CD4-positive, alpha-beta T cell treated with Interferon gamma for 1 hour (primary cell): ENCODE measurements at regions not wholly inside any gene's neighbourhood (a gene's known extent, or its start where the extent isn't known, plus 50 kb on each side); places are given as distances from the start of the nearest gene placed in this dataset.

Experiments
- DNase-seq: peaks from one replicate; pipeline ENCODE4 v3.0.0-alpha.2; 2020

DNA sequence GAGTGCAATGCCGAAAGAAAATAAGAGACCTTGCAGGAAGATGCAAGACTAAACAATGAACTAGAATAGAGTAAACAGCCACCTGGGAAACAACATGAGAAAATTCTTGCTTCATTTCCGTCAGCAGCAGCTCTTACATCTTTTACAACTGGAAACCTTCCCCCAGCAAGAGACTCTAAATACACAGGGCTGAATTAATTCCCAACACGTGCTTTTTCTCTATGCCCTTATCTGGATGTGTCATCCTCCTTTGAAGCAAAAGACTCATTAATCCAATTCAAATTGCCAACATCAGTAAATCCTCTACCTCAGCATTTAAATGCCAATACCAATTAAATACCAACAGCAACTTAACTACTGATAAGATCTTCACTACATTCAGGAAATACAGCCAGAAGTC, 99.0 kb upstream of the PDE1C start:
- no peak for DNase-seq

DNA sequence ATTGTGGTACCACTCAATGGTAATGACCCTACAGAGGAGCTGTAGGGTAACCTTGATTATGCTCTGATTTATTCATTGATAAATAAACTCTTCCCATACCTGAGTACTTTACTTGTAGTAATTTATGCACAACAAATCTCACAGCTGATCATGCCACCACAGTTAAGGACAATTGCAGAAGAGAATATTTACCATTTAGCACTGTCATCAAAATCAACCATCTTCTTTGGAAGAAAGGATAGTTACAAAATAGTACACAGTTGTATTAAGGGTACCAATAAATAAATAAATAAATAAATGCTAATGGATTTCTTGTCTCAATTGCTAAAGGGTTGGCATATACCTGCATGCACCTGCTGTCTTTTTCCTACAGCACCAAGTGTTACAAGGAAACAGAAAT, 97.6 kb upstream of the PDE1C start:
- no peak for DNase-seq

DNA sequence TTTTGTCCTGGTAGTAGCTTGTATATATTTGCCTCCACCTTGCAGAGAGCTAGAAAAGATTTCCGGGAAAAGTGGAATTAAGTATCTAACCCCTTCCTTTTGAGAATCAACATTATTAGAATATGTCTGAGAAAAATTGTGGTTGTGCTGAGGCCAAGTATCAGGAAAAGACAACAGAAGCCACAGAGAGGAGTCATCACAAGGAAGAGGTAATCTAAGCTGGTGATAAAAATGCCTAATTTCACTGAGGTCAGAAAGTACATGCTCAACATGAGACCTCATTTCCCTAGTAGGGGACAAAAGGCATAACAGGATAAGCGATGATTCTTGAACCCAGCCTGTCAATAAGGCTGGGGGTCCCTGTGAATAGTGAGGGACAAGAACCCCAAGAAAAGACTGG, 97.0 kb upstream of the PDE1C start:
- no peak for DNase-seq

DNA sequence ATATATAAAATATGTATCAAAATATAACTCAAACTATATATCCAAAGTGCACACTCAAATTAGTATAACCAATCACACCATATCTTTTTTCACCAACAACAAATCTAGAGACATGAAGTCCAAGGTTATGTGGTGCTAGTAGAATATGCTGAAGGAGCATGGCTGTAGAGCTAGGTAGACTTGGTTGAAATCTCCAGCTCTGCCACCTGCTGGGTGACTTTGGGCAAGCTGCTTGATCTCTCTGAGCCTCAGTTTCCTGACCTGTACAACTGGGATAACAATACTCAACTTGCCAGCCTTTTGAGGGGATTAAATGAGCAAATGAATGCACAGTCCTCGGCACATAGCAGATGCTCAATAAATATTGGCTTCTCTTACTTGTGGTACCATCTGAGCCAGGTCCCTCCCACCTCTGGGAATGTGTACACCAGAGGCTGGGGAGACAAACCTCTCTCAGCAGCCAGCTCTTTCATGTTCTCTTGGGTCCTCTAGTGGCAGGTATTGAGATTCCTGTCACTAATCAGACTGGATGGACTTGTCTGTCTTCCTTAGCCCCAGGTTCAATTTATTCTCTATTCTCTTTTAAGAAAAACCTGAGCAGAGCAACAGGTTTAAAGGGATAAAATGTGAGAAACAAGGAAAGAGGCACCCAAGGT, 94.3 kb upstream of the PDE1C start:
- DNase-seq: no peak

DNA sequence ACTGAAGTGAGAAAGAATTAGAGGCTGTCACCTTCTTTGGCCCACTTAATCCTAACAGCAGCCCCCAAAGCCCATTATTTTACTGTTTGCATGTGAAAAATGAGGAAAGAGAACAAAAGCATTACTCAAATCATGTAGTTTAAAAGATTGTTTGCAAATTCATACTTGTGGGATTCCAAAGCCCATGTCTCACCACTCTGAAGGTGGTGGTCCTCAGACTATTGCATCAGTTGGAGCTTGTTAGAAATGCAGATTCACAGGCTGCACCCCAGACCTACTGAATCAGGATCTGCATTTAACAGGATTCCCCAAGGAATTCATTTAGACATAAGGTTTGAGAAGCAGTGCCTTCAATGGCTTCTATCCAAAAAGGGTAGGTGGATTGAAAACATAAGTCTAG, 93.7 kb upstream of the PDE1C start:
- DNase-seq: no peak

DNA sequence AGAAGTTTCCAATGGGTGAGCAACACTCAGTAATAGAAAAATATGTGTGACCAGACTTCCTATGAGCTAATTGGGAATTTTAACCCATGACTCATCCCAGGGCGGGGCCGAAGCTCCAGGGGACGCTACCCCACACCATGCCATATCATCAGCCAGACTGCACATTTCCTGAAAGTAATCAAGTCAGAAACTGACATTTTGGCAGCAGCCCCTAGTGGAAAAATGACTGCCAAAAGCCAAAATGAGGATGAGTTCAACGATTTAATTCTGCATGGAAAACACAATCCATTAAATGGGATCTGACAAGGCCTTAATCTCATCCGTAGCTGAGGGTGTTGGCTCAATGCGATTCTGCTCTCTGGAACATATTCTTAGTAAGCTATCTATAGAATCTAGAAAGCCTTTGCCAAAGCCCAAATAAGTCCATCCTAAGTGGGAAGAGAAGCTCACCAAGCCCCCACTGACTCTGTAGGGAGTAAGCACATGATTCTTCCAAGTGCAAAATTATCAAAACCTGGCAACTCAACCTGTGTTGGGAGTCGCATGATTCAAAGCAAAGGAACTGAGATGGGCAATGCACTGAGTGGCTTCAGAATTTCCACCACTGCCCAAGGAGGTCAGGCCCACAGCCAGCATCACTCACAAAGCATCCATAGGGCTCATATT, 93.1 kb upstream of the PDE1C start:
- no peak for DNase-seq

DNA sequence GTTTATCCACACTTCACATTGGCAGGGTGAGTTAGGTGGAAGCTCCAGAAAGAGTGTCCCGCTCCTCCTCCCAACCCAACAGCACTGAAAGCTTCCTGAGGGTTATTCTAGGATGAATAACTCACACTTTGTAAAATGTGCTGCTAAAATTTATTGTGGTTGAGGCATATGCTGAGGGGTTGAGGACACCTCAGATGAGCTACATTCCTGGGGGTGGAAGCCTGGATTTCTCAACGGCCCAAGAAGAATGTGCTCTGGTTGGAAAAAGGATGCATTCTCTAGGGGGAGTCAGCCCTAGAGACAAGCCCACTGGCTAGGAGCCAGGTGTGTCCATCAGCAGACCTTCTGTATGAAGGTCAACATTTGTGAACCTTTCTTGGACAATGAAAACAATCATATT, 91.5 kb upstream of the PDE1C start:
- DNase-seq: no peak

DNA sequence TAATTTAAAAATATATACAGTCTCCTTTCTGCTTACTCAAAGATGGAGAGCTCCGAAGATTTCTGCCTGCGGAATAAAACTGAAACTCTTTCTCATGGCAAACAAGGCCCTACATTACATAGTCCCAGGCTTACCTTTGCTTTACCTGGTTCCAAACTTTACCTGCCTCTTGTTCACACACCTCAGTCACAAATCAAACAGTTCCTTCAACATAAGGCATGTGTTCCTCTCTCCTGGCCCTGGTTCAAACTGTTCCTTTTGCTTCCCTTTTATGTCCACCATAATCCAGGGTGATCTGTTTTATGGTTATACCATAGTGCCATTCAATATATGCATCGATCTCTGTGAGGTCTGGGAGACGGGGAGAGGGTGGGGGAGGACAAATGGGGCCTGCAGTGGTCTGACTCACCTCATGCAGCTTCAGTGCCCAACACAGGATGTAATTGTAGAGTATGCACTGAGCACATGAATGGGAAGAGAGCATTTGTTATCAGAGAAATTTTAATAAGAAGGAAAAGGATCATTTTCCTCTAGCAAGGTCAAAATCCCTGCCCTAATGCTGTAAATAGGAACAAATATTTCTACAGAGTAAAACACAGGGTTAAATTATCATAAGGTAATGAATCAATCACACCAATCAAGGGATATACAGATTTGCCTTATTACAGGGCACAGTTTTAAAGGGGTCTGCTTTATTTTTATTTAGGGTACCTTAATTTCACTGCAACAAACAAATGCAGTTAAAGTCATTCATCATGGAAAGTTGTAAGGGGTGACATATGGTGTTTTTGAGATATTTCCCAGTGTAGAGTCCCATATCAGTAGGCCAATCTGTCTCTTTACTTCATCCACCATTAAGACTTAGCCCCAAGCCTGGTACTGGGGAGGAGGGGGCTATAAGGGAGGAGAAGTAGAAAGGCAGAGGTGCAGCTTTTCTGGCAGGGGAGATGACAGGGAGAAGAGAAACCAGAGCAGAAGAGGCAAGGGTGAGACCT, 88.8 kb upstream of the PDE1C start:
- no peak for DNase-seq

DNA sequence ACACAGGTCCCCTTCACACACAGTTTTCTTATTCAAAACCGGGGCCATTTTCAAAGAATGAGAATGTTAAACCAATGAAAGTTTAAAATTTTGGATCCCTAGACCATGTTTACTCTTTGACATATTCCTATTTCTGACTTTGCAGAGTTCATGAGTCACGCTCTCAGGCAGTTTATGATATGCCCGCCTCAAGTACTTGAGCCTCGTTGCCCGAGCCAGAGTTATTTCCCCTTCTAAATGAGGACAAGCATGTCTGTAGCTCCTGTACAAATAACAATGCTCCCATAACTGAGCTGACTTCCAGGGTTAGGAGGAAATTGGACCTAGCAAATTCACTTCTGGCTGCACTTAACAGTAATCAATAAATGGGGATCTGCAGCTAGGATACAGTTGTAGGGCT, 87.9 kb upstream of the PDE1C start:
- DNase-seq: no peak

DNA sequence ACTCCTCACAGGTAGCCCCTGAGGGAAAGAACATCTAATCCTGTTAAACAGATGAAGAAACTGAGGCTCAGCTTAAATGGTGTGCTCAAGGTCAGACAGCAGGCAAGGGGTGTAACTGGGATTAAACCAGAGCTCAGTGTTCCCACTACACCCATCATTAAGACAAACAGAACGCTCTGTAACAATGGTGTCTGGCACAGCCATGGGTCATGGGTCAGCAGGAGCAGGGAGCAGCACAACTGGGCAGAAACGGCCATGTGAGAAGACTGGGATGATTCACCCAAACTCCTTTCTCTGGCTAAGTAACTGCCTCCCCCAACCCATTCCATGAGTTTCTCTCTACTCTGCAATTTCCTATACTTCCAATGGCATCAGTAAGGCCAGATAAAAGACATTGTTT, 85.5 kb upstream of the PDE1C start:
- no peak for DNase-seq

DNA sequence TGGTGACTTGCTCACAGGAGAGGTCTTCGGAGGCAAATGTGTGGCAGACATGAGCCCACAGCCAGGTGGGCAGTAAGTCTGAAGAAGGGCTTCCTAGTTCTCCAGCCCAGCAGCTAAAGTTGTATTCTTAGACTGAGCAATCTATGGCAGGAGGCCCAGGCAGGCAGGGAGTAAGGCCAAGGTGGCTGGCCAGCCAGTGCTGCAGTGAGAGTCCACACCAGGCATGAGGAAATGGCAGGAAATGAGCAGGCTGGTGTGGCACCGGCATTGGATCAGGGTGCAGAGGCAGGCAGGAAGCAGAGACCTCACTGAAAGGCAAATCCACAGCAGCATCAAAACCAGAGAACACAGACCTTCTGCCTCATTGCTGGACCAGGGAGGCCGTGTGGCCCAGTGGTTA, 84.6 kb upstream of the PDE1C start:
- no peak for DNase-seq

DNA sequence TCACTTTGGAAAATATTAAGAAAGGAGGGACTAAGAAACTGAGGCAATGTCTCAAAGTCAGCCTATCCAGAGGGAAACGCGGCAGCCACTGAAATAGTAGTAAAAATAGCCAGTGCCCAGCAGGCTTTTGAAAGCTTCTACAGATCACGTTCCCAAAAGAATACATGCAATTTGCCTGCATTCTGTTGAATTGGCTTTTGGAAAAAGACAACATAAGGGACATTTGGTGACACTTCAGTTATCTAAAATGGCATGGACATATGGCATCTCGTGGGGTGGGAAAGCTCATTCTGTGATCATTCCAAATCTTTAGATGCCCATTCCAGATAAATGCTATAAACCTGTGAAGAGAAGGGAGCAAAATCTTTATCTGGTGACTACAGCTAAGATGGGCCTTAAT, 82.8 kb upstream of the PDE1C start:
- no peak for DNase-seq

DNA sequence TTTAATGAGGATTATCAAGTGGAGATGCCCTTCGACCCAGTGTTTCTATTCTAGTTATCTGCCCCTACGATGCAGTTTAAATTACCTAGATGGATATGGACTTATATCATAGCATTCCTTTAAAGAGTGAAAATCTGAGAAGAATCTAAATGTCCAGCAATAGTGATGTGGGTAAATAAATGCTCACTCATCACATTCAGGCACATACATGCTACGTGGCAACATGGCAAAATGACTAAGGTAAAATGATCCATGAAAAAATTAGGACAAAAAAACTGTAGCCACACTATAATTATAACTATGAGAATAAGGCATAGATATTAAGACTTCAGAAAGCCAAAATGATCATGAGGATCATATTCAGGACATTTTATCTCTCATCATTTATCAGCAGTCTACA, 82.4 kb upstream of the PDE1C start:
- no peak for DNase-seq

DNA sequence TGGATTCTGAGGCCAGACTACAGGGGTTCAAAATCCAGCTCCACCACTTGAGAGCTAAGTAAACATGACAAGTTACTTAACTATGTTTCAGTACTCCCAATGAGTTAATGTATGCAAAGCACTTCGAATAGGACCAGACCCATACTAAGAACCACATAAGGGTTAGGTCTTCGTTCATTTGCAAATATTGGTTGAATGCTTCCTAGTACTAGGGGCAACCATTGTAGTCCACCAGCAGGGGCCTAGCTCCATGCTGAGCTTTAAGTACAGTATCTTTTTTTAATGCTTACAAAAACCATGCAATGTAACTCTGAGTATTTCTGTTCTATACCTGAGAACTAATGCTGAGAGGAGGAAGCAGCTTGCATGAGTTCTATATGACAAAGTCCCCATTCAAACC, 80.4 kb upstream of the PDE1C start:
- no peak for DNase-seq

DNA sequence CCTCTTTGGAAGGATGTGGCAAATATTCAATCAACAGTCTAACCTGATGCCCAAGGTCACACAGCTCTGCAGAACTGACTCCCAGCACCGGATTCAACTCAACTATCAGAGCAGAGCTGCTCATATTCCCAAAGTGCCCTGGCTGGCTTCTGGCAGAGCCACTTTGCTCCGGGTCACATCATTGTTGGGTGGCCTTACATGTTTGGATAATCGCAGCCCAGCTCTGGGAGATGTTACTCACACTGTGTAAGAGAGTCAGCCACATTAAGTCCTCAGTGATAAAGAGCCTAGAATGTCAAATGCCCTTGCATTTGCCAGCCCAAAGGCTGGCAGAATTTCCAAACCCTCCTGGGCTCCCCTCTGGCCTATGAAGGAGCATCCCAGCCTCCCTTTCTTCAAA, 79.8 kb upstream of the PDE1C start:
- no peak for DNase-seq

DNA sequence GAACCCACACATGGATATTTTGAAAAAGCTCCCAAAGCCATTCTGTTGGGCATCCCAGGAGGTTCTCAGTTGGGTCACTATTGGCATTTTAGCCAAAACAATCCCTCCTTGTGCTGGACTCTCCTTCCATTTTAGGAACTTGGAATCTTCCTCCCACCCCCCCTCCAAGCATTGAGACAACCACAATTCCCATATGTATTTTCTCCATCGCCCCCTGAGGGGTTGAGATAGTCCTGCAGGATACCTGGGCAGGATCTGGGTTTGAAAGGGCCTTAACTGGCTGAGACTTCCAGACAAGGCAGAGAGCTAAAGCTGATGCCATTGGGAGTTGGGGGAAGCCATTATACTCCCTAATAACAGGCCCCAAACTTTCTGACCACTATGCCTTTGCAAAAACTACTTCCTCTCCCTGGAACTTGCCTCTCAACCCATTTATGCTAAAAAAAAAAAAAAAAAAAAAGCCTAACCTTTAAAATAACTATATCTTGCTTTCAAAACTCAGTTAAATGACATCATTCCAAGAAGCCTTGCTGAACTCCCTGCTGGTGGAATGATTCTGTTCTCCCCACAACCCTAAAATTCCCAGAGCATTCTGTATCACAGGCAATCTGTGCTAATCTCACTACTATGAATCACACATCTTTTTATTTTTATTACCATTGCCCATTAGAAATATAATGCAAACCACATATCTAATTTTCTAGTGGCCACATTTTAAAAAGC, 77.5 kb upstream of the PDE1C start:
- no peak for DNase-seq

DNA sequence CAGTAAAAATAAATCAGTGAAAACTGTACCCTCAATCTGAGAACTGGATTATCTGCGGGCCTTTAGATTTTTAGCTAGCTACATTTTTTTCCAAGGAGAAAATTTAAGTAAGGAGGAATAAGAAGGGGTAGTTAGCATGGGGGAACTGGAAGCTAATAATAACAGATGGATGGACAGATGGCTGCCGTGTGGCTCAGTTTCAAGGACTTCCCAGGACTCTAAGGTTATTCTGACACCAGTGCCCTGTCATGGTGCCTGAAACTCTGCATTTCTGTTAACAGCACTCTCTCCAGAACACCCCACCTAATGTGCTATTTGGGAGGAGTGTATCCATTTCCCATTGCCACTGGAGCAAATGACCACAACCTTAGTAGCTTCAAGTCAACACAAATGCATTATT, 75.7 kb upstream of the PDE1C start:
- DNase-seq: no peak

DNA sequence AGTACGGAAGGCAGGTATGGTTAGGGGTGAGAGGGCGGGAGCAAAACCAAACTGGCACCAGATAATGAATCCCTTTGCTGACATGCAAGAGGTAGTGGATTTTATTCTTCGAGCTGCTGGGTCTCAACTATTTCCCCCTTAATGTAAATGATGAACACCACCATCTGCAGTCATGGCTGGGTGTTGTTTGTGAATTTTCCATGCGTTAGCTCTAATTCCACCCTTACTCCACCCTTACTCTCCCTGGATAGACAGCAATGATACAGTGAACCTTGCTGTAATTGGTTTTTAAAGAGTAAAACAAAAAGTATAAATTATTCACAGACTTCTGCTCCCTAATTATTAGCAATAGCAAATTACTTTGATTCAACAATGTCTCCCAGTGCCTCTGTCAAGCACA, 74.5 kb upstream of the PDE1C start:
- no peak for DNase-seq

DNA sequence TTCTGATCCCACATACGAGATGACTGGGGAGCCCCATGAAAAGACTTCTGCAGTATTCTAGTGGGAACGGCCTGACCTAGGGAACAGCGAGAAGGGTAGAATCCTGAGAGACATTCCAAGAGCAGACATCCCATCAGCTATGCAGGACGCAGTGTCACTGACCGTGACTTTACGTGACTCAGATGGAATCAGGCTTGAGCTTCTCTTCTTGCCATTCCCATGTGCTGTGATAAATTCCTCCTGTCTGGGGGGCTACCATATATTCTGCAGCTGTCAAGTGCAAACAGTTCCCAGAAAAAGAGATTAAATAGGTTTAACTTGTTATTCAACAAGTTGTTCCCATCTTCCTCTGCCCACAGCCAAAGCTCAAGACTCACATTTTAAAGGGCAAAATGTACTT, 73.1 kb upstream of the PDE1C start:
- no peak for DNase-seq

DNA sequence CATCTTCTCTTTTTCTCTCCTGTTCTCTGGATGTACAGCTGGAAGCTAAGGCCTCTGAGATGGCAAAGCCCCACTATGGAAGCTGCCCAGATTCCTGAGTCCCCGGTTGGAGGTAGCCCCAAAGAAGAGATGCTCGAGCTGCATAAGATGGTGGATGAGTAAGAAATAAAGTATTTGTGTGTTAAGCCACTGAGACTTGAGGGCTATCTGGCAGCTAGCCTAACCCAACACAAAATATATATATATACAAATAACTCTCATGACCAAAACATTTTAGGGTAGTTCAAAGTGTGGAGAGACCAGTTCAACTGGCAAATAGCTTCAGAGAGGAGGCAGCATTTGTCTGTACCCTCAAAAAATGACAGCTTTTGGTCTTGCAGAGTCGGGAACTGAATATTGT, 72.4 kb upstream of the PDE1C start:
- no peak for DNase-seq

DNA sequence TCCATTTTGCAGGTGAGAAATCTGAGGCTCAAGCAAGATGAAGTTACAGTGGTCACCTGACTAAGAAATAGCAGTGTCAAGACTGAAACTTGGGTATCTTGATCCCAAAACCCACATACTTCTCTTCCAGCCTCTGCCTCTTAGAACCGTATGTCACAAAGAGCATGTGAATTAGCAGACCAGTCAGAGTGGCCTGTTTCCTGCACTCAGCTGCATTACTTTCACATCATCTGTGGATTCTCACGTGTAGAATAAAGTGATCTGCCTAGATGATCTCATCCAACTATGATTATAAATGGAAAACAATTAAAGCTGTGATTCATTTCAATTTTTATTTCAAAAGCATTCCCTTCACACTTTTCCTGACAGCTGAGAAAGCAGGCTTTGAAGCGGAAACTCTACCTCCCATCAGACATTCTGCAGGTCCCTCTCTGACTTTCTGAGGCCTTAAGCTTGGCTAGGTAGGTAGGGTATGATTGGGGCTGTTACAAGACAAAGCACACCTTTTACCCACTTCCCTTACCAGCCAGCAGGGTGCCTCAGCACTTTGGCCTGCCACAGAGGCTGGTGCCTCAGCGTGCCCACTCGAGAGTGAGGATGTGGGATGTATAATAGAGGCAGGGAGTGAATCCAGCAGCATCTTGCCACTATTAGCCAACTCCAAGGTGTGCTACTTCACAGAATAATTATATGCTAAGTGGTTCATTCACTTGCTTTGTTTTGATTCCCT, 70.2 kb upstream of the PDE1C start:
- DNase-seq: no peak

DNA sequence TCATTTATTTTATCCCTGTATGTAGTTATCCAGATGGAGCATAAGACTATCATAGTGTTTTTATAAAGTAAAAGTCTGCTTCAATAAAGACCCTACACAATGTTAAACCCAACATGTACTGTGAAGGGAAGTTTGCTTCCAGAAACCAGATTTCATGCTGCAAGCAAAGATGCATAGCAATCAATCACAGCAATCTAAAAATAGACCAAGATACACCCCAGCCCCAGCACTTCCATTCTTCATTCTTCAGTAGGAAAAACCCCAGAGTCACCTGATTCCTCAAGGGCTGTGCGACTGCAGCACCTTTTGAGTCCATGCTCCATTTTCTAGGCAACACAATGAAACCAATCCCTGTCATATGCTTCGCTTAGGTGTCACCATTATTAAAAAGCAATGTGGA, 66.9 kb upstream of the PDE1C start:
- DNase-seq: no peak

DNA sequence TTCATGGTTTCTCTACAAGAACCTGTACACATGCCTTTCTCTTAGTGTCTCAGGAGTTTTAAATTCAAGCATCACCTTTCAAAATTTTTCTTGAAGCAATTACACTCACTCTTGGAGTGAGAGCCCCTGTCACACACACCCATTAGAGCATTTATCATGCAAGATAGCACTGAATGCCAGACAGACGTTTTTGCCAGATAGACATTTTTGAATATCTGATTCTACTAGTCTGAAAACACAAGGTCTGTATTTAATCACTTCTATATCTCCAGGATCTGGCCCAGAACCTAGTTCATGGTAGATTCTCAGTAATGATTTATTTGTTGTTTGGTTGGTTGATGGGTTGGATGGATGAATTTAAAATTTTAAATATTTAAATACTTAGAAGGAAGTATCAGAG, 60.9 kb upstream of the PDE1C start:
- DNase-seq: no peak
